Upper lobe of left lung (tissue), 6 donors: ENCODE measurements at regions not wholly inside any gene's neighbourhood (a gene's known extent, or its start where the extent isn't known, plus 50 kb on each side); places are given as distances from the start of the nearest gene placed in this dataset.

ENCODE experiments used
- ATAC-seq, 2 donors: fragments of 200-7000 bp; cut with Tn5 transposase; one replicate each; pipeline ENCODE4 v1.9.1; 2022; ENCODE audit warnings: mild to moderate bottlenecking in 2 of 2, moderate library complexity in 2 of 2; ENCODE audit not compliant: low FRiP score in 2 of 2
- DNase-seq, 2 donors: peaks; one replicate each; pipeline ENCODE4 v3.0.0-alpha.2; 2019 to 2020
- H3K27ac ChIP-seq, 4 donors: fragments of 200-600 bp; sonication (generic); one replicate each; pipeline ENCODE4 v1.5.1; 2016 to 2019
- H3K27me3 ChIP-seq, 4 donors: fragments of 200-600 bp; sonication (generic); one replicate each; pipeline ENCODE4 v1.5.1; 2017 to 2019
- H3K36me3 ChIP-seq, 4 donors: fragments of 200-600 bp; sonication (generic); one replicate each; pipeline ENCODE4 v1.5.1; 2016 to 2019
- H3K4me1 ChIP-seq, 4 donors: fragments of 200-600 bp; sonication (generic); one replicate each; pipeline ENCODE4 v1.5.1; 2018 to 2019
- H3K4me3 ChIP-seq, 4 donors: fragments of 200-600 bp; sonication (generic); one replicate each; pipeline ENCODE4 v1.5.1; 2017 to 2019; ENCODE audit warnings: mild to moderate bottlenecking in 2 of 4, moderate library complexity in 1 of 4
- H3K9me3 ChIP-seq, 4 donors: fragments of 200-600 bp; sonication (generic); one replicate each; pipeline ENCODE4 v1.5.1; 2018 to 2019
- EP300 ChIP-seq, 4 donors: sonication (generic); formaldehyde crosslinking; IDR thresholded peaks; one replicate each; pipeline ENCODE4 v1.5.1; 2017; ENCODE audit warnings: antibody characterized with exemption in 4 of 4, control low read depth in 2 of 4
- POLR2A ChIP-seq, 4 donors: fragments of 450-650 bp; IDR thresholded peaks; one replicate each; pipeline ENCODE4 v1.5.1; 2016 to 2017; ENCODE audit warnings: antibody characterized with exemption in 4 of 4, mild to moderate bottlenecking in 2 of 4
- POLR2AphosphoS5 ChIP-seq, 2 donors: sonication (generic); formaldehyde crosslinking; IDR thresholded peaks; one replicate each; pipeline ENCODE4 v1.5.1; 2017; ENCODE audit warnings: antibody characterized with exemption in 2 of 2
- WGBS, 2 donors: methylation state at CpG; one replicate each; pipeline ENCODE4 v1.1.5; 2017 to 2018; 5-methylcytosine and 5-hydroxymethylcytosine counted together
- TF ChIP-seq, protein P1 (sequence below), 6 experiments: fragments of 450-650 bp in 4 of 6; fragments of 200-600 bp in 2 of 6; sonication (generic) in 2 of 6; IDR thresholded peaks; one replicate each; pipeline ENCODE4 v1.5.1; 2016 to 2019; ENCODE audit warnings: antibody characterized with exemption in 6 of 6
- donor health status: DM: no; HTN: no; CAD: no; lungs with moderate emphysema.
- donor health status: DM: no; HTN: yes; CAD: no; lungs with severe emphysema.

DNA sequence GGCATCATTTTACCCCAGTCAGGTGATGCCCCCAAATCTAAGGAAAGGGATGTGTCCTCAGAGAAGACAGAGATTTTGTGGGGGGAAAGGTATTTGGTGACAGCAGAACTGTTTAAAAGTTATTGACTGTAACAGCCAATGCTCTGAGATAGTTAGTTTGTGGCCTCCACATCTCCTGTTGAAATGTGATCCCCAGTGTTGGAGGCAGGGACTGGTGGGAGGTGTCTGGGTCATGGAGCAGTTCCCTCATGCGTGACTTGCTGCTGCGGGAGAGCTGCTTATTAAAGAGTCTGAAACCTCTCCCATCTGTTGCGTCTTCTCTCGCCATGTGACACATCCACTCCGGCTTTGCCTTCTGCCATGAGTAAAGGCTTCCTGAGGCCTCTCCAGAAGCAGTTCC is 282.8 kb upstream of the FOXQ1 start:
- Histone ChIP-seq H3K36me3 (no peaks in the 10 kb centered on the region), H3K4me1 (no peaks in the 10 kb centered on the region), H3K4me3 (no peak overlapping the region), H3K9me3 (no peaks in the 10 kb centered on the region), H3K27me3 (no peaks in the 10 kb centered on the region), H3K27ac (no peak overlapping the region)
- WGBS, 2 donors: 82 to 85% methylated on average over 5 of the region's 5 CpGs
- DNase-seq (no peak), ATAC-seq (no peak)
- no peak for TF ChIP-seq EP300 (IDR thresholded peaks at IDR 0.05)
- TF ChIP-seq POLR2A (IDR thresholded peaks at IDR 0.05): no peak
- TF ChIP-seq, protein P1, sequence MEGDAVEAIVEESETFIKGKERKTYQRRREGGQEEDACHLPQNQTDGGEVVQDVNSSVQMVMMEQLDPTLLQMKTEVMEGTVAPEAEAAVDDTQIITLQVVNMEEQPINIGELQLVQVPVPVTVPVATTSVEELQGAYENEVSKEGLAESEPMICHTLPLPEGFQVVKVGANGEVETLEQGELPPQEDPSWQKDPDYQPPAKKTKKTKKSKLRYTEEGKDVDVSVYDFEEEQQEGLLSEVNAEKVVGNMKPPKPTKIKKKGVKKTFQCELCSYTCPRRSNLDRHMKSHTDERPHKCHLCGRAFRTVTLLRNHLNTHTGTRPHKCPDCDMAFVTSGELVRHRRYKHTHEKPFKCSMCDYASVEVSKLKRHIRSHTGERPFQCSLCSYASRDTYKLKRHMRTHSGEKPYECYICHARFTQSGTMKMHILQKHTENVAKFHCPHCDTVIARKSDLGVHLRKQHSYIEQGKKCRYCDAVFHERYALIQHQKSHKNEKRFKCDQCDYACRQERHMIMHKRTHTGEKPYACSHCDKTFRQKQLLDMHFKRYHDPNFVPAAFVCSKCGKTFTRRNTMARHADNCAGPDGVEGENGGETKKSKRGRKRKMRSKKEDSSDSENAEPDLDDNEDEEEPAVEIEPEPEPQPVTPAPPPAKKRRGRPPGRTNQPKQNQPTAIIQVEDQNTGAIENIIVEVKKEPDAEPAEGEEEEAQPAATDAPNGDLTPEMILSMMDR (IDR thresholded peaks at IDR 0.05): no peak
- no peak for TF ChIP-seq POLR2AphosphoS5 (IDR thresholded peaks at IDR 0.05)

DNA sequence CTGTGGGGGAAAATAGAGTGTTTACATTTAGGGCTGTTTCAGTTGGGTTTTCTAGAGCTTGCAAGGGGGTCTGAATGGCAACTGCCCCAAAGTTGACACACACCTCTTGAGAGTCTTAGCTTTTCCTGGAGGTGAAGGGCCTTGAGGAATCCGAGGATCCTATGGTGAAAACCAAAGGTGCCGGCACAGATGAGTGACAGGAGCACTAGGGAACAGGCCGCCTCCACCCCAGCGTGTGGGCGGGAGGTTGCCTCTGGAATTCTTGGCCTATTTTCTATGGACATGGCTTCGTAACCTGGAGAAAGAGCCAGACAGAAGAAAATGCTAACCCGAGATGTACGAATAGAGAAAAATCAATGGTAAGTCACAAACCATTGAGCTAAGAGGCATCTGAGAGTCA is 283.2 kb upstream of the FOXQ1 start:
- TF ChIP-seq POLR2AphosphoS5 (IDR thresholded peaks at IDR 0.05): no peak
- TF ChIP-seq EP300 (IDR thresholded peaks at IDR 0.05): no peak
- TF ChIP-seq, protein P1 (IDR thresholded peaks at IDR 0.05): no peak
- TF ChIP-seq POLR2A (IDR thresholded peaks at IDR 0.05): no peak
- no peak overlapping the region for H3K27ac ChIP-seq
- H3K4me1 ChIP-seq: no peaks in the 10 kb centered on the region
- ATAC-seq: no peak
- no peak for DNase-seq
- 92 to 94% methylated on average over 8 of the region's 8 CpGs for WGBS, 2 donors
- H3K9me3 ChIP-seq: no peaks in the 10 kb centered on the region
- no peak overlapping the region for H3K4me3 ChIP-seq
- no peaks in the 10 kb centered on the region for H3K27me3 ChIP-seq
- H3K36me3 ChIP-seq: no peaks in the 10 kb centered on the region

DNA sequence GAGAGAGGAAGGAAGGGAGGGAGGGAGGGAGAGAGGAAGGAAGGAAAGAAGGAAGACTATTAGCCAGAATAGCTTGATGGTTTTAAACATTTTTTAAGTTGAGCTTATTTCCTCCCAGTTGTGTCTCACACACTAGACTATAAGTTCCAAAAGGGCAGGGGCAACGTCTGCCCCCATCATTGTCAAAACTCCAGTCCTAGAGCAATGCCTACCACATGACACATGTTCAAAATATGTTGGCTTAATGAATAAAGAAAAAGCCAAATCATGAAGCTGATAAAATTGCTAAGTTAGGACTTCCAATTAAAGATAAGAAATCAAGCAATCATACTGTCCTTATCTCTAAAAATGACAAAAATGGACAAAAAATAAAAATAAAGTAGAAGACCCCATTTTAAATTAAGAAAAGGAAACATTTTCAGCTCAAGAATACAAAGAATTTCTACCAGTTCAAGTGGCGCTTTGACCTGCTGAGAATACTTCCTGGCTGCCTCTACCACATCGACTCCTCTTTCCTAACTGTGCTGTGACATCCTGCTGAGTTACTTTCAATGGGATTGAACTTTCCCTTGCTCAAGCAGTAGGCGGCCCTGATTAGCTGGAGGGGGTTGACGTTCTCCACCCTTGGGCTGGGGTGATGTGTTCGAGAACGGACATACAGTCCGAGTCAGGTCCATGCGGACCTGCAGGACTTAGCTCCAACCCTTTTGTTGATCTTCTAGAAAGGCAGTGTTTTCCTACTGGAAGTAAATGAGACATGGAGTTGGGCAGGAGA is 283.9 kb upstream of the FOXQ1 start:
- Histone ChIP-seq H3K4me3 (no peak overlapping the region), H3K27ac (no peak overlapping the region), H3K4me1 (no peaks in the 10 kb centered on the region), H3K36me3 (no peaks in the 10 kb centered on the region), H3K27me3 (no peaks in the 10 kb centered on the region), H3K9me3 (no peaks in the 10 kb centered on the region)
- WGBS, 2 donors: 83 to 84% methylated on average over 9 of the region's 9 CpGs
- DNase-seq (no peak), ATAC-seq (no peak)
- TF ChIP-seq POLR2A (IDR thresholded peaks at IDR 0.05) (no peak), EP300 (IDR thresholded peaks at IDR 0.05) (no peak), POLR2AphosphoS5 (IDR thresholded peaks at IDR 0.05) (no peak)
- TF ChIP-seq, protein P1 (IDR thresholded peaks at IDR 0.05): no peak

DNA sequence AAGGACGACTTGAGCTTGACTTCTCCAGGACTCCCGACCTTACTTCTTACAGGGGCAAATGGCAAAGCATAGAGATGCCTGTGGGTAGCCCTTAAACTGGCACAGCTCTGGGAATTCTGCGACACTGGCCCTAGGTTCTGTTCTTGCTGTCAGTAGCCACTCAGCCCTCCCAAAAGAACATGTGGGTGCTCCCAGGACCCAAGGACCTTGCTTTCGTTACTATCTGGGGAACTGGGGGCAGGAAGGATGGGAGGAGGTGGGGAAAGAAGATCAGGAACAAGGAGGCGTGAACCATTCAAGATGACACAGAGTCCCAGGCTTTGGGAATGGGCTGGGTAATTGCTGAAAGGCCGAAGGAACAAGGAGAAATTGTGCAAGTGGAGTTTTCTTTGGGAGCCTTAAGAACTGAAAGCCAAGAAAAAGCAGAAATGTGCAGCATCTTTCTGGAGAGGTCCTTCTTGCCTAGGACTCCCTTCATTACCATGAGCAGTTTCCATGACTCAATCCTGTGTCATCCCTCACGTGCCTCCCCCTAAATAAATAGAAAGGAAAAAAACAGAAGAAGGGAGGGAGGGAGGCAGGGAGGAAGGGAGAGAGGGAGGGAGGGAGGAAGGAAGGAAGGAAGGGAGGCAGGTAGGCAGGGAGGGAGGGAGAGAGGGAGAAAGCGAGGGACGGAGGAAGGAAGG is 284.6 kb upstream of the FOXQ1 start:
- no peaks in the 10 kb centered on the region for H3K4me1 ChIP-seq
- ATAC-seq (no peak), DNase-seq (no peak)
- H3K27ac ChIP-seq: no peak overlapping the region
- WGBS, 2 donors: 51 to 60% methylated on average over 9 of the region's 9 CpGs
- TF ChIP-seq POLR2A (IDR thresholded peaks at IDR 0.05) (no peak), POLR2AphosphoS5 (IDR thresholded peaks at IDR 0.05) (no peak)
- H3K9me3 ChIP-seq: no peaks in the 10 kb centered on the region
- no peaks in the 10 kb centered on the region for H3K36me3 ChIP-seq
- no peaks in the 10 kb centered on the region for H3K27me3 ChIP-seq
- no peak overlapping the region for H3K4me3 ChIP-seq

DNA sequence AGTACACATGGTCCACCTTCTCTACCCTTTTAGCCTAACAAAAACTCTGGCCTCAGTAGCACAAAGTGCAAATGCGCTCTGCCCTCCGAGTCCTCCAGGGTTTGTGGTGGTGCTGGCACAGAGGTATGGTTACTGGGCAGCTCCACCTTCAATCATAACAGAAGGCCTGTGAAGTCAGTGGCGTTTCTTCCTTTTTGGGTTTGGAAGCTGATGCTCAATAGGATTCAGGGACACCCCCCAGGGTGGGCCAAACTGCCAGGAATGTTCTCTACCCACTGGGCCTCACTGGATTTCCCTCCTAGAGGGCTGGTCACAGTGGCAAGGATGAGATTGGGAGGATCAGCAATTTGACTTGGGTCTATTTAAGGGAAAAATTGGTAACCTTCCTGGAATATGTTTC is 286.1 kb upstream of the FOXQ1 start:
- ATAC-seq: no peak
- H3K4me1 ChIP-seq: no peaks in the 10 kb centered on the region
- 98% methylated on average over 3 of the region's 3 CpGs for WGBS, 2 donors
- no peak for DNase-seq
- no peaks in the 10 kb centered on the region for H3K9me3 ChIP-seq
- H3K36me3 ChIP-seq: no peaks in the 10 kb centered on the region
- no peak overlapping the region for H3K4me3 ChIP-seq
- TF ChIP-seq POLR2AphosphoS5 (IDR thresholded peaks at IDR 0.05) (no peak), EP300 (IDR thresholded peaks at IDR 0.05) (no peak), POLR2A (IDR thresholded peaks at IDR 0.05) (no peak)
- TF ChIP-seq, protein P1 (IDR thresholded peaks at IDR 0.05): no peak
- no peaks in the 10 kb centered on the region for H3K27me3 ChIP-seq
- no peak overlapping the region for H3K27ac ChIP-seq
